Esophagus squamous epithelium (tissue), 4 donors: ENCODE measurements at regions not wholly inside any gene's neighbourhood (a gene's known extent, or its start where the extent isn't known, plus 50 kb on each side); places are given as distances from the start of the nearest gene placed in this dataset.
"Not testable (repeated sequence)": the region's sequence is repeated elsewhere in the genome, so short reads cannot be mapped to it uniquely, and the experiment has no call there.

ENCODE experiments used
- CTCF ChIP-seq, 6 experiments: fragments of 450-650 bp in 4 of 6; fragments of 200-600 bp in 2 of 6; sonication (generic) in 2 of 6; IDR thresholded peaks; one replicate each; pipeline ENCODE4 v1.5.1; 2016 to 2019; ENCODE audit warnings: antibody characterized with exemption in 6 of 6, mild to moderate bottlenecking in 4 of 6, moderate library complexity in 4 of 6
- POLR2A ChIP-seq, 4 donors: fragments of 450-650 bp; IDR thresholded peaks; one replicate each; pipeline ENCODE4 v1.6.1; 2017; ENCODE audit warnings: antibody characterized with exemption in 4 of 4, mild to moderate bottlenecking in 4 of 4, moderate library complexity in 3 of 4

GRCh38 chr9:41047792-41048191 lies 80.7 kb downstream of the FOXD4L6 start:
- not testable (repeated sequence) for TF ChIP-seq CTCF, POLR2A (IDR thresholded peaks at IDR 0.05)
